HG02642 (cell line): ENCODE measurements at regions not wholly inside any gene's neighbourhood (a gene's known extent, or its start where the extent isn't known, plus 50 kb on each side); places are given as distances from the start of the nearest gene placed in this dataset.
"Not testable (repeated sequence)": the region's sequence is repeated elsewhere in the genome, so short reads cannot be mapped to it uniquely, and the experiment has no call there.

Experiments
- ATAC-seq: cut with Tn5 transposase; IDR thresholded peaks from one replicate; pipeline ENCODE4 v1.9.1; 2021; ENCODE audit warnings: mild to moderate bottlenecking; ENCODE audit not compliant: unreplicated experiment, poor library complexity

- ATAC-seq, result no peak
These were observed 1679.7 kb upstream of the B3GALT2 start for GRCh38 chr1:194866153-194866552.

- ATAC-seq, result no peak
These were observed 1679.0 kb upstream of the B3GALT2 start for GRCh38 chr1:194865383-194865782.

DNA sequence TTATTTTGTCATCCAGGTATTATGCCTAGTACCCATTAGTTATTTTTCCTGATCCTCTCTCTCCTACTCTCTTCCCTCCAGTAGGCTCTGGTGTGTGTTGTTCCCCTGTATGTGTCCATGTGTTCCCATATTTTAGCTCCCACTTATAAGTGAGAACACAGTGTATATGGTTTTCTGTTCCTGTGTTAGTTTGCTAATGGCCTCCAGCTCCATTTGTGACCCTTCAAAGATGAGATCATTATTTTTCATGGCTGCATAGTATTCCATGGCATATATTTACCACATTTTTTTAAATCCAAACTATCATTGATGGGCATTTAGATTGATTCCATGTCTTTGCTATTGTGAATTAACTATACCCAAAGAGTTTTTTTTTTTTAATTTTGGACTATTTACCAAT, 1675.7 kb upstream of the B3GALT2 start:
- ATAC-seq, result no peak

- ATAC-seq, result no peak
These were observed 1674.1 kb upstream of the B3GALT2 start for GRCh38 chr1:194860248-194861201.

DNA sequence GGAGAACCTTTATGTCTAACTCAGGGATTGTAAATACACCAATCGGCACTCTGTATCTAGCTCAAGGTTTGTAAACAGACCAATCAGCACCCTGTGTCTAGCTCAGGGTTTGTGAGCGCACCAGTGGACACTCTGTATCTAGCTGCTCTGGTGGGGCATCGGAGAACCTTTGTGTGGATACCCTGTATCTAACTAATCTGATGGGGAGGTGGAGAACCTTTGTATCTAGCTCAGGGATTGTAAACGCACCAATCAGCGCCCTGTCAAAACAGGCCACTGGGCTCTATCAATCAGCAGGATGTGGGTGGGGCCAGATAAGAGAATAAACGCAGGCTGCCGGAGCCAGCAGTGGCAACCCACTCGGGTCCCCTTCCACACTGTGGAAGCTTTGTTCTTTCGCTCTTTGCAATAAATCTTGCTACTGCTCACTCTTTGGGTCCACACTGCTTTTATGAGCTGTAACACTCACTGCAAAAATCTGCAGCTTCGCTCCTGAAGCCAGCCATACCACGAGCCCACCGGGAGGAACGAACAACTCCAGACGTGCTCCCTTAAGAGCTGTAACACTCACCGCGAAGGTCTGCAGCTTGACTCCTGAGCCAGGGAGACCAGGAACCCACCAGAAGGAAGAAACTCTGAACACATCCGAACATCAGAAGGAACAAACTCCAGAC, 1673.2 kb upstream of the B3GALT2 start:
- ATAC-seq, result not testable (repeated sequence)

GRCh38 chr1:194858811-194859480, 1672.5 kb upstream of the B3GALT2 start:
- not testable (repeated sequence) for ATAC-seq

- no peak for ATAC-seq
These were observed 1671.0 kb upstream of the B3GALT2 start for GRCh38 chr1:194857413-194857812.

DNA sequence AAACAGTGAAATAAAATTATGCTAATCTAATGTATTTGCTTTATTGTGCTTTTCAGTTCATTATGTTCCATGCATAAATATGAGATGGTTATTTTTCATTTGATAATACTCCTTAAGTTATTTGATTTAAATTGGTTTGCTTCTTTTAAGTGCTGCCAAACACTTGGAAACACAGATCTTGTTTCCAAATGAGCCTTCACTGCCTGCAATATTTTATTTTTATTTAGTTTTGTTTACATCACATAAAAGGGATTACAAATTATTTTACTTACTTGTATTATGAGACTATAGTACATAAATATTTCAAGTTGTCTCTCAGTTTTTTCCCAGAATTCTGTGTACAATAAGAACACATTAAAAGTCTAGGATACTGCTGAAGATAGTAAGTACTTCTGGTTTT, 1662.4 kb upstream of the B3GALT2 start:
- ATAC-seq, result no peak

DNA sequence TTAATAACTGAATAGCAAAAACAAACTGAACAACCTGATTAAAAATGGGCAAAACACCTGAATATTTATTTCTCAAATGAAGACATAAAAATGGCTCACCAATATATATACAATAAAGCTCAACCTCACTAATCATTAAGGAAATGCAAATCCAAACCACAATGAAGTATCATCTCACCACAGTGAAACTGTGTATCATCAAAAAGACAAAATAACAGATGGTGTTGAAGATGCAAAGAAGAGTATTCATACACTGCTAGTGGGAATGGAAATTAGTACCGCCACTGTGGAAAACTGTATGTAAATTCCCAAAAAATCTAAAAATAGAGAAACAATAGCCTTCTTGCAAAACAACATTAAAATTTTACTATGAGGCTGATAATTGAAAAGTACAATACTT, 1660.1 kb upstream of the B3GALT2 start:
- peak; percentile 75 for ATAC-seq

- no peak for ATAC-seq
These were observed 1656.7 kb upstream of the B3GALT2 start for GRCh38 chr1:194843077-194843476.

- no peak for ATAC-seq
These were observed 1646.7 kb upstream of the B3GALT2 start for GRCh38 chr1:194833111-194833510.

DNA sequence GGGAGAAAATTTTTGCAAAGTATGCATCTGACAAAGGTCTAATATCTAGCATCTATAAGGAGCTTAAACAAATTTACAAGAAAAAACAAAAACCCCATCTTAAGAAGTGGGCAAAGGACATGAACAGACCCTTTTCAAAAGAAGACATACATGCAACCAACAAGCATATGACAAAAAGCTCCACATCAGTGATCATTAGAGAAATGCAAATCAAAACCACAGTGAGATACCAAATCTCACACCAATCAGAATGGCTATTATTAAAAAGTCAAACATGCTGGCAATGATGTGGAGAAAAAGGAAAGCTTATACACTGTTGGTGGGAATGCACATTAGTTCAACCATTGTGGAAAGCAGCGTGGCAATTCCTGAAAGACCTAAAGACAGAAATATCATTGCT, 1645.2 kb upstream of the B3GALT2 start:
- not testable (repeated sequence) for ATAC-seq

DNA sequence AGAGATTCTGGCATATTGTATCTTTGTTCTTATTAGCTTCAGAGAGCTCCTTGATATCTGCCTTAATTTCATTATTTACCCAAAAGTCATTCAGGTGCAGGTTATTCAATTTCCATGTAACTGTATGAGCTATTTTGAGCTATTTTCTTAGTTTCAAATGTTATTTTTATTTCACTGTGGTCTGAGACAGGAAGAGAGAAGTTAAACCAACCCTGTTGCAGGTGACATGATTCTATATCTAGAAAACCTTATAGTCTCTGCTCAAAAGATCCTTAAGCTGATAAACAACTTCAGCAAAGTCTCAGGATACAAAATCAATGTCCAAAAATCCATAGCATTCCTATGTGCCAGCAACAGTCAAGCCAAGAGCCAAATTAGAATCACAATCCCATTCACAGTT, 1644.0 kb upstream of the B3GALT2 start:
- peak; percentile 91 for ATAC-seq

- no peak for ATAC-seq
These were observed 1643.1 kb upstream of the B3GALT2 start for GRCh38 chr1:194829492-194829891.

DNA sequence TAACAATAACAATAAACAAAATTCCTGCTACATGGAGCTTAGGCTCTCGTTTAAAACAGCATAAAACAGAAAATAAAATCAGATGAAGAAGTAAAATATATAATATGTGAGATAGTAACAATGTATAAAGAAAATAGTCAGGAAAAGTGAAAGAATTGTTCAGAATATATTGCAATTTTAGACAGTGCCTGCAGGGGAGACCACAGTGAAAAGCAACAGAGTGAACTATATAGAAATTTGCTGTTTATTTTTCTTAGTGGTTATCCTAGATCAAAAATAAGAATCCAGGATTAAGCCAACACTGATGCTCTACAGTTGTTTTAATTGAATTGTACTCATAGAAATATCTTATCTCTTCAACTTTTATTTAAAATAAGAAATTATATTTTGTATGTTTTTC, 1639.0 kb upstream of the B3GALT2 start:
- ATAC-seq, result no peak

- ATAC-seq, result no peak
These were observed 1634.7 kb upstream of the B3GALT2 start for GRCh38 chr1:194821091-194821490.

GRCh38 chr1:194818674-194819073, 1632.3 kb upstream of the B3GALT2 start:
- no peak for ATAC-seq

DNA sequence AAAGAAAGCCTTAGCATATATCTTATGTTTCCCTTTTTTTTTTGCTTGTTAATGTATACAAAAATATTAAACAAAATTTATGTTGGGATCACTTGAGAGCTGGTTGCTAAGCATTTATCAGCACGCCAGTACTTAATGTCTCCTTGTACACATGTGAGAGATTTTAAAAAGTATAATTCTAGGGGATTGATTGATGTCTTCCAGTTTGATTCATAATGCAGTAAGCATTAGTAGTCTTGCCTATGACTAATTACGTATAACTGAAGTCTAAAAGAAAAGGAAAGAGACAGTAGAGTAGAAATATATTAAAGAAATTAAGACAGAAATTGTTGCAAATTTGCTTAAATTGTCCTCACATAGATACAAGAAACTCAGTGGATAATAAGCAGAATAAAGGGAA, 1630.4 kb upstream of the B3GALT2 start:
- no peak for ATAC-seq

GRCh38 chr1:194813096-194813495, 1626.7 kb upstream of the B3GALT2 start:
- no peak for ATAC-seq

GRCh38 chr1:194809665-194810064, 1623.3 kb upstream of the B3GALT2 start:
- no peak for ATAC-seq

DNA sequence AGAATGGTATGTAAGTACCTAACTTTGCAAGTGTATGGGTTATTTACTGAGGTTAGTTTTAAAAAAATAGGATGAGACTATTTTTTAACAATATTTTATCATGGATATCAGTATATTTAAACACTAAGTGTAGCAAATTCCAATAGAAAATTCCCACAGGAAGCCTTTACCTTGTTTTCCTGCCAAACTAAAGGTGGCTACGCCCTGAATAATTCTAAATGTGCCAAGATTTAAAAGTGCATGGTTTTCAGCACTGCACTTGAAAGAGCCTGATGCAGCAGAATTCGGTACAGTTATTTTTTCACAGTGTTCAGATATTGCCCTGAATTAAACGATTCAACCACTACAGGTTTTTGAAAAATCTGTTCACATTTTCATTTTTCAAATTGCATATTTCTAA, 1622.8 kb upstream of the B3GALT2 start:
- no peak for ATAC-seq
